T-cell (primary cell): ENCODE measurements at regions not wholly inside any gene's neighbourhood (a gene's known extent, or its start where the extent isn't known, plus 50 kb on each side); places are given as distances from the start of the nearest gene placed in this dataset.
"Not testable (repeated sequence)": the region's sequence is repeated elsewhere in the genome, so short reads cannot be mapped to it uniquely, and the experiment has no call there.

Experiments
- ATAC-seq, 4 experiments: fragments of 200-7000 bp in 3 of 4; fragments of 150-1000 bp in 1 of 4; cut with Tn5 transposase; replicated peaks in 1 of 4; 1 replicate in 3 of 4; 2 replicates in 1 of 4; pipeline ENCODE4 v1.10.0; 2021; ENCODE audit warnings: moderate library complexity in 3 of 4, mild to moderate bottlenecking in 2 of 4, moderate number of reproducible peaks in 1 of 4
- CTCF ChIA-PET, 2 donors: fragments of 300-600 bp; sonication (Branson Sonifier 250); formaldehyde crosslinking; loops; one replicate each; lab custom pipeline; 2022; ENCODE audit warnings: antibody characterized with exemption in 2 of 2; lab: Charles Lee
- POLR2A ChIA-PET, 2 donors: fragments of 300-600 bp; sonication (Branson Sonifier 250); formaldehyde crosslinking; loops; one replicate each; lab custom pipeline; 2022; ENCODE audit warnings: antibody characterized with exemption in 2 of 2; lab: Charles Lee
- DNase-seq, 35 experiments: peaks; one replicate each; pipeline versions ENCODE4 v3.0.0 to v3.0.0-alpha.2; 2013 to 2023
- H3K27ac ChIP-seq: one replicate; pipeline ENCODE4 v1.5.1; 2013; ENCODE audit warnings: low read length
- H3K27me3 ChIP-seq, 2 experiments: replicated peaks in 1 of 2; 1 replicate in 1 of 2; 2 replicates in 1 of 2; pipeline versions ENCODE4 v1.6.1 to v1.7.0; 2013; ENCODE audit warnings: low read length in 1 of 2, mixed read lengths in 1 of 2; ENCODE audit not compliant: control insufficient read depth in 2 of 2, insufficient read depth in 2 of 2; ENCODE audit errors: extremely low read depth in 1 of 2
- H3K36me3 ChIP-seq, 2 donors: 1 replicate in 1 of 2; 2 replicates in 1 of 2; pipeline versions ENCODE4 v1.6.1 to v1.7.0; 2013; ENCODE audit warnings: low read length in 1 of 2; ENCODE audit not compliant: control insufficient read depth in 2 of 2, insufficient read depth in 1 of 2; ENCODE audit errors: extremely low read depth in 1 of 2
- H3K4me1 ChIP-seq, 2 experiments: 1 replicate in 1 of 2; 2 replicates in 1 of 2; pipeline versions ENCODE4 v1.6.1 to v1.7.0; 2013; ENCODE audit warnings: low read length in 2 of 2, mixed read lengths in 1 of 2; ENCODE audit not compliant: insufficient read depth in 2 of 2, control insufficient read depth in 1 of 2; ENCODE audit errors: extremely low read depth in 1 of 2
- H3K4me3 ChIP-seq, 2 donors: 1 replicate in 1 of 2; 2 replicates in 1 of 2; pipeline versions ENCODE4 v1.5.1 to v1.7.0; 2013; ENCODE audit warnings: mild to moderate bottlenecking in 2 of 2, low read length in 1 of 2, moderate library complexity in 1 of 2; ENCODE audit not compliant: control insufficient read depth in 1 of 2; ENCODE audit errors: extremely low read depth in 1 of 2
- H3K9me3 ChIP-seq: 2 replicates; pipeline ENCODE4 v1.7.0; 2013
- H3K27ac Mint-ChIP-seq, 2 donors: one replicate each; pipeline ENCODE4 v1.8.0; 2020 to 2021; ENCODE audit warnings: mild to moderate bottlenecking in 2 of 2, mixed read lengths in 2 of 2
- H3K27me3 Mint-ChIP-seq, 2 donors: one replicate each; pipeline ENCODE4 v1.8.0; 2021 to 2022; ENCODE audit warnings: mixed read lengths in 2 of 2
- H3K36me3 Mint-ChIP-seq: one replicate; pipeline ENCODE4 v1.8.0; 2021; ENCODE audit warnings: mixed read lengths
- H3K4me1 Mint-ChIP-seq, 3 donors: one replicate each; pipeline ENCODE4 v1.8.0; 2020 to 2022; ENCODE audit warnings: mixed read lengths in 3 of 3, mild to moderate bottlenecking in 1 of 3
- H3K4me3 Mint-ChIP-seq, 3 donors: one replicate each; pipeline ENCODE4 v1.8.0; 2020 to 2022; ENCODE audit warnings: mild to moderate bottlenecking in 3 of 3, mixed read lengths in 3 of 3, moderate library complexity in 3 of 3
- H3K9me3 Mint-ChIP-seq, 3 donors: one replicate each; pipeline ENCODE4 v1.8.0; 2020 to 2022; ENCODE audit warnings: mixed read lengths in 3 of 3
- WGBS: methylation state at CpG from one replicate; pipeline ENCODE4 v1.1.5; 2013; ENCODE audit warnings: missing lambda C conversion rate; ENCODE audit not compliant: insufficient coverage; 5-methylcytosine and 5-hydroxymethylcytosine counted together

DNA sequence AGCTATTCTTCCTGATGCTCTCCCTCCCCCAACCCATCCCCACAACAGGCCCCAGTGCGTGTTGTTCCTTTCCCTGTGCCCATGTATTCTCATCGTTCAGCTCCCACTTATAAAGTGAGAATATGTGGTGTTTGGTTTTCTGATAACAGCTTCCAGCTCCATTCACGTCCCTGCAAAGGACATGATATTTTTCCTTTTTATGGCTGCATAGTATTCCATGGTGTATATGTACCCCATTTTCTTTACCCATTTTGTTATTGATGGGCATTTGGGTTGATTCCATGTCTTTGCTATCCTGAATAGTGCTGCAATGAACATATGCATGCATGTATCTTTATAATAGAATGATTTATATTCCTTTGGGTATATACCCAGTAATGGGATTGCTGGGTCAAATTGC lies 186.3 kb downstream of the ALDH8A1 start:
- not testable (repeated sequence) for H3K9me3 Mint-ChIP-seq, H3K36me3 Mint-ChIP-seq
- POLR2A ChIA-PET, result interaction anchor here in 1 of 2 donors (0.6 kb wide), 1 partner anchor 1052 kb away, joined by 3 read pairs; no protein-coding TSS in a partner anchor

DNA sequence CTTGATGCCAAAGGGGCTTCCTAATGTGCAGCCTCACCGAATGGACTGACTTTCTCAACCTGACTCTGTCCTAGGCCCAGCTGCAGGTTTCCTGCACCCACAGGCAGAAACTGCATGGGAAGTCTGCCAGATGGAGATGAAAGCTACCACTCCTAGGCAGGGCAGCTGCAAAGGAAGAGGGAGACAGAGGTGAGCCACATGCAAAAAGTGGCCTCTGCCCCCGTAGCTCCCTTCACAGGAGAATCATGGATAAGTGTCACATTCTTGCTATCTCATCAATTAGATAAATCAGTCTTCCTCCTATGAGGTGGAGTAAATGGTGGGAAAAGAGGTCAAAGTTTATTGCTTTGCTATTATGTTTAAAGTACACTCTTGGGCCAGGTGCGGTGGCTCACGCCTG lies 191.3 kb downstream of the ALDH8A1 start:
- WGBS, result no CpG with 5 or more reads among the region's 4 CpGs
- DNase-seq, result no peak
- no peak overlapping the region for H3K27ac ChIP-seq
- no peak overlapping the region for H3K4me3 ChIP-seq
- H3K27me3 Mint-ChIP-seq, result peaks cover 2 to 6% of the 10 kb centered on the region in 2 donors
- no peak overlapping the region for H3K4me3 Mint-ChIP-seq
- ChIA-PET CTCF (interaction anchor here in 1 of 2 donors (0.7 kb wide), 1 partner anchor 554 kb away, joined by 3 read pairs; no protein-coding TSS in a partner anchor), POLR2A (no interaction called here)
- H3K36me3 Mint-ChIP-seq, result no peaks in the 10 kb centered on the region
- no peaks in the 10 kb centered on the region for H3K27me3 ChIP-seq
- H3K9me3 Mint-ChIP-seq, result no peaks in the 10 kb centered on the region
- no peaks in the 10 kb centered on the region for H3K4me1 Mint-ChIP-seq
- no peak for ATAC-seq
- H3K27ac Mint-ChIP-seq, result no peak overlapping the region
- no peaks in the 10 kb centered on the region for H3K9me3 ChIP-seq
- no peaks in the 10 kb centered on the region for H3K4me1 ChIP-seq
- no peaks in the 10 kb centered on the region for H3K36me3 ChIP-seq

More for the DNA sequence above, 186.3 kb downstream of the ALDH8A1 start:
- H3K27ac ChIP-seq, H3K36me3 ChIP-seq, H3K27ac Mint-ChIP-seq, H3K9me3 ChIP-seq, H3K27me3 Mint-ChIP-seq, H3K4me1 Mint-ChIP-seq, H3K4me1 ChIP-seq, H3K4me3 ChIP-seq, H3K27me3 ChIP-seq, CTCF ChIA-PET, ATAC-seq, H3K4me3 Mint-ChIP-seq, DNase-seq: not testable (repeated sequence)
- WGBS, result no CpG with 5 or more reads among the region's 3 CpGs

DNA sequence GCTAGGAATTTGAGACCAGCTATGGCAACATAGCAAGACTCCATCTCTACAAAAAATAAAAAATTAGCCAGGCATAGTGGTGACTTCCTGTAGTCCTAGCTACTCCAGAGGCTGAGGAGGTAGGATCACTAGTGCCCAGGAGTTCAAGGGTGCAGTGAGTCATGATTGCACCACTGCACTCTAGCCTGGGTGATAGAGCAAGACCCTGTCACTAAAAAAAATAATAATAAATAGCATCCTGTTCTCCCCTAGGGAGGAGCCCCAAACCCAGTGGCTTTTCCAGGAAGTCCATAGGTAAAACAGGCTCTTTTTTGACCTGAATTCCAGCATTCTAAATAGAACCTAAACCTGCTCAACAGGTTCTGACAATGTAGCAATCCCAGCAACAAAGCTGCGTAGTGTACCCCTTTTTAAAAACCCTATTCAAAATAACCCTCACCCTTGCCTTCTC lies 192.0 kb downstream of the ALDH8A1 start:
- Mint-ChIP-seq H3K36me3 (no peaks in the 10 kb centered on the region), H3K4me1 (peaks cover 0 to 2% (median 0%) of the 10 kb centered on the region in 3 donors), H3K4me3 (no peak overlapping the region), H3K27me3 (peaks cover 2 to 6% of the 10 kb centered on the region in 2 donors), H3K9me3 (no peaks in the 10 kb centered on the region), H3K27ac (no peak overlapping the region)
- DNase-seq (no peak), ATAC-seq (no peak)
- WGBS, result 100% methylated on average over 1 of the region's 1 CpG
- Histone ChIP-seq H3K27ac (no peak overlapping the region), H3K9me3 (no peaks in the 10 kb centered on the region), H3K36me3 (no peaks in the 10 kb centered on the region), H3K27me3 (no peaks in the 10 kb centered on the region), H3K4me3 (no peak overlapping the region), H3K4me1 (peaks cover 0 to 1% of the 10 kb centered on the region in 2 experiments)
- ChIA-PET POLR2A (no interaction called here), CTCF (no interaction called here)

DNA sequence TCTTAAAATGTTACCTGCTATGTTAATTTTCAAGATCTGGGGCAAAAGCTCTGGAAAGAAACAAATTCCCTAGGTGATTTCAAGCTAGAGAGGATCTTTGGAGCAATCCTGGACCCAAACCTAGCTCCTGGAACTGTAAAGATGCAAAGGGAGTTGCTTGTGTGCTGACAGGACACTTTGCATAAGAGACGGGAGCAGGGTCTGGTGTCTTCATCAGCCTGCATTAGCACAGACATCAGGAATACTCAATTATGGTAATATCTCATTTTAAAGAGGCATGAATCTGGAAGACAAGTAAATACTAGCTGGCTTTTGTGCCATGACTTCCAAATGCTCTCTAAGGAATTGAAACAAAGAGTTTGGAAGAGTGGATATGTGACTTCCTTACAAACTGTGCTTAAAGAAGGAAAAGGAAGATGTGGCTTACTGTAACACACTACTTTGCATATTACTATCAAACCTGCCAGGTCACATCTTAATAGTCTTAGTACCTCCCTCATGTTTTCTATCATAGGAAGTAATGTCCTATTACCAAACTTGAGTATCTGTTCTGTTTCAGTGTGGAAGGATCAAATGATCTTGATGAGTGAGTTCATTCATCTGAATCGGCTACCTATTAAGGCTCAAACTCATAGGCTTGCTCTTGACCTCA lies 193.4 kb downstream of the ALDH8A1 start:
- no peaks in the 10 kb centered on the region for H3K27me3 ChIP-seq
- H3K27me3 Mint-ChIP-seq, result peaks cover 2 to 6% of the 10 kb centered on the region in 2 donors
- H3K4me1 ChIP-seq, result peaks cover 0 to 3% of the 10 kb centered on the region in 2 experiments
- WGBS, result 60% methylated on average over 1 of the region's 2 CpGs
- no peak for DNase-seq
- H3K4me3 ChIP-seq, result no peak overlapping the region
- no peaks in the 10 kb centered on the region for H3K36me3 ChIP-seq
- no peak overlapping the region for H3K27ac Mint-ChIP-seq
- no peaks in the 10 kb centered on the region for H3K9me3 ChIP-seq
- H3K27ac ChIP-seq, result no peak overlapping the region
- no peak overlapping the region for H3K4me3 Mint-ChIP-seq
- no peaks in the 10 kb centered on the region for H3K36me3 Mint-ChIP-seq
- H3K4me1 Mint-ChIP-seq, result peaks cover 0 to 9% (median 0%) of the 10 kb centered on the region in 3 donors
- no peak for ATAC-seq
- ChIA-PET POLR2A (interaction anchor here in 1 of 2 donors (0.7 kb wide), 1 partner anchor 17 kb away, joined by 8 read pairs; no protein-coding TSS in a partner anchor), CTCF (interaction anchor here in 1 of 2 donors (0.7 kb wide), 1 partner anchor 78 kb away, joined by 3 read pairs; no protein-coding TSS in a partner anchor)
- H3K9me3 Mint-ChIP-seq, result no peaks in the 10 kb centered on the region

DNA sequence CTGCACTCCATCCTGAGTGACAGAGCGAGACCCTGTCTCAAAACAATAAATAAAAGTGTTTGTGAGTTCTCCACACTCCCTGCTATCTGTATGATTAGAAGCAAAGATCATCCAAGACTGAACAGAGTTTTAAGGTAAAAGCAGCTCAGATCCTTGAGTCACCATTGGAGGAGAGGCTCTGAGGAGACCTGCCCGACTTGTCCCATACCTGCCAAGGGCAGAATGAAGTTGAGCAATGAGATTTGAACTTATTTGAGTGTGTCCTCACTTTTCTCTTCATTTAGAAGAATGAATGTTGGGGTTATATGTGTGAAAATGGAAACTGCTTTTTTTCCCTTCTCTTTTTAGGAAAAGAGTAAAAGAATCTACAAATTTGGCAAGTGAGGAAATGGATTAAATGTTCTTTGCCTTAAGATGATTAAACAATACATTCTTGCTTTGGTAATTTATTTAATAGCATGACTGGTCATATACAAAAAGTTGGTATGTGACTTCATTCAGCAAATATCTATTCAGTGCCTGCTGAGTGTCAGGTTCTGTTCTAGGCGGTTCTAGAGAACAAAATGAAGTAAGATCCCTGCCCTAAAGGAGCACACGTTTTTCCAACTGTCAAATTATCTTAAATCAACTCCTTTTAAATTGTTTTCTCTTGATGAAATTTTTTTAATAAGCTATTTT lies 195.7 kb downstream of the ALDH8A1 start:
- no peak for ATAC-seq
- POLR2A ChIA-PET, result interaction anchor here in 1 of 2 donors (0.6 kb wide), 1 partner anchor 84 kb away, joined by 3 read pairs; no protein-coding TSS in a partner anchor
- H3K27ac Mint-ChIP-seq, result no peak overlapping the region
- H3K4me1 Mint-ChIP-seq, result peaks cover 0 to 9% (median 0%) of the 10 kb centered on the region in 3 donors
- Histone ChIP-seq H3K9me3 (no peaks in the 10 kb centered on the region), H3K27ac (no peak overlapping the region), H3K27me3 (peaks cover 0 to 3% of the 10 kb centered on the region in 2 experiments), H3K4me3 (no peak overlapping the region), H3K36me3 (no peaks in the 10 kb centered on the region), H3K4me1 (peaks cover 0 to 3% of the 10 kb centered on the region in 2 experiments)
- no peak overlapping the region for H3K4me3 Mint-ChIP-seq
- WGBS, result no CpG with 5 or more reads among the region's 4 CpGs
- H3K27me3 Mint-ChIP-seq, result peaks cover 4 to 6% of the 10 kb centered on the region in 2 donors
- H3K9me3 Mint-ChIP-seq, result no peaks in the 10 kb centered on the region
- CTCF ChIA-PET, result no interaction called here
- DNase-seq, result no peak
- no peaks in the 10 kb centered on the region for H3K36me3 Mint-ChIP-seq

DNA sequence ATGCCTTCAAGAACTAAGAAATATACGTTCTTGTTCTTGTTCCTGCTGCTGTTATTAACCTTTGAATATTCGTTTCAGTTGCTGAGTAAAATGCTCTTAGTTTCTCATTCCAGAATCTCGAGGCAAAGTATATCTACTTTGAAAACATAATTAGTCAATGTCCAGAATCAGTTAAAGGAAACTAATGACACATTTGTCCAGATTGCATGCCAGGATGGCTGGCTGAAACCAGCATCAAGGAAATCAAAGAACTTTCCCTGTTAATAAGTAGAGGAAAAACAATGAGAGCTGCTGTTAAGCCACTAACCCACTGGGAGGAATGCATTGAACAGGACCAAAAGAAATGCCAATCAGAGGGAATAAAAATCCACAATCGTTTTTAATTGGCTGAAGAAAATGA lies 196.9 kb downstream of the ALDH8A1 start:
- H3K9me3 ChIP-seq, result no peaks in the 10 kb centered on the region
- no peak overlapping the region for H3K27ac ChIP-seq
- POLR2A ChIA-PET, result no interaction called here
- WGBS, result 20% methylated on average over 1 of the region's 4 CpGs
- no peak for DNase-seq
- peaks cover 0 to 3% of the 10 kb centered on the region in 2 experiments for H3K4me1 ChIP-seq
- H3K27me3 ChIP-seq, result peaks cover 0 to 3% of the 10 kb centered on the region in 2 experiments
- no peak overlapping the region for H3K27ac Mint-ChIP-seq
- no peak overlapping the region for H3K4me3 ChIP-seq
- CTCF ChIA-PET, result no interaction called here
- no peak overlapping the region for H3K4me3 Mint-ChIP-seq
- no peaks in the 10 kb centered on the region for H3K9me3 Mint-ChIP-seq
- no peaks in the 10 kb centered on the region for H3K36me3 Mint-ChIP-seq
- no peak for ATAC-seq
- peaks cover 0 to 9% (median 0%) of the 10 kb centered on the region in 3 donors for H3K4me1 Mint-ChIP-seq
- peaks cover 4 to 6% of the 10 kb centered on the region in 2 donors for H3K27me3 Mint-ChIP-seq
- no peaks in the 10 kb centered on the region for H3K36me3 ChIP-seq
